HEK293 (cell line): ENCODE measurements at regions not wholly inside any gene's neighbourhood (a gene's known extent, or its start where the extent isn't known, plus 50 kb on each side); places are given as distances from the start of the nearest gene placed in this dataset.

Source experiments
- CTCF ChIP-seq: fragments of 450-650 bp; formaldehyde crosslinking; IDR thresholded peaks from 2 replicates; pipeline ENCODE4 v1.5.1; 2016; ENCODE audit warnings: missing biosample characterization, missing genetic modification characterization
- GLI2 ChIP-seq: fragments of 450-650 bp; formaldehyde crosslinking; IDR thresholded peaks from 2 replicates; pipeline ENCODE4; 2017; ENCODE audit warnings: missing biosample characterization, missing genetic modification characterization, low read depth, borderline replicate concordance
- REPIN1 ChIP-seq: fragments of 450-650 bp; formaldehyde crosslinking; IDR thresholded peaks from 2 replicates; pipeline ENCODE4 v1.5.1; 2017; ENCODE audit warnings: missing biosample characterization, missing genetic modification characterization, low read depth
- TRIM28 ChIP-seq: IDR thresholded peaks from 2 replicates; pipeline ENCODE4 v1.6.1; 2011; ENCODE audit warnings: low read length, control low read depth, borderline replicate concordance
- WT1 ChIP-seq: fragments of 450-650 bp; formaldehyde crosslinking; IDR thresholded peaks from 2 replicates; pipeline ENCODE4 v1.5.1; 2016; ENCODE audit warnings: missing biosample characterization, missing genetic modification characterization
- YY1 ChIP-seq: fragments of 450-650 bp; formaldehyde crosslinking; IDR thresholded peaks from 2 replicates; pipeline ENCODE4 v1.5.1; 2018; ENCODE audit warnings: missing biosample characterization, missing genetic modification characterization
- YY2 ChIP-seq: fragments of 450-650 bp; formaldehyde crosslinking; IDR thresholded peaks from 2 replicates; pipeline ENCODE4 v1.5.1; 2016; ENCODE audit warnings: missing biosample characterization, missing genetic modification characterization
- ZFP41 ChIP-seq: fragments of 450-650 bp; formaldehyde crosslinking; IDR thresholded peaks from 2 replicates; pipeline ENCODE4 v1.5.1; 2016; ENCODE audit warnings: missing biosample characterization, missing genetic modification characterization, borderline replicate concordance
- ZNF24 ChIP-seq: fragments of 450-650 bp; formaldehyde crosslinking; IDR thresholded peaks from 2 replicates; pipeline ENCODE4 v1.5.1; 2016; ENCODE audit warnings: missing biosample characterization, missing genetic modification characterization
- ZNF324 ChIP-seq: fragments of 450-650 bp; formaldehyde crosslinking; IDR thresholded peaks from 2 replicates; pipeline ENCODE4 v1.5.1; 2016; ENCODE audit warnings: missing biosample characterization, missing genetic modification characterization
- ZNF501 ChIP-seq: fragments of 450-650 bp; formaldehyde crosslinking; IDR thresholded peaks from 2 replicates; pipeline ENCODE4 v1.5.1; 2016; ENCODE audit warnings: missing biosample characterization, missing genetic modification characterization
- ZNF560 ChIP-seq: fragments of 450-650 bp; formaldehyde crosslinking; IDR thresholded peaks from 2 replicates; pipeline ENCODE4 v1.5.1; 2017; ENCODE audit warnings: missing biosample characterization, missing genetic modification characterization, borderline replicate concordance
- TF ChIP-seq, protein P1 (sequence below): fragments of 450-650 bp; formaldehyde crosslinking; IDR thresholded peaks from 2 replicates; pipeline ENCODE4 v1.5.1; 2016; ENCODE audit warnings: missing biosample characterization, missing genetic modification characterization

- no peak for TF ChIP-seq ZNF324 (tag by site-specific recombination)
- TF ChIP-seq ZNF501 (tag by site-specific recombination) = no peak
- TF ChIP-seq YY2 (tag by site-specific recombination) = no peak
- TF ChIP-seq ZNF560 = no peak
- TF ChIP-seq ZNF24 = no peak
- no peak for TF ChIP-seq GLI2 (tag by site-specific recombination)
- TF ChIP-seq, protein P1, sequence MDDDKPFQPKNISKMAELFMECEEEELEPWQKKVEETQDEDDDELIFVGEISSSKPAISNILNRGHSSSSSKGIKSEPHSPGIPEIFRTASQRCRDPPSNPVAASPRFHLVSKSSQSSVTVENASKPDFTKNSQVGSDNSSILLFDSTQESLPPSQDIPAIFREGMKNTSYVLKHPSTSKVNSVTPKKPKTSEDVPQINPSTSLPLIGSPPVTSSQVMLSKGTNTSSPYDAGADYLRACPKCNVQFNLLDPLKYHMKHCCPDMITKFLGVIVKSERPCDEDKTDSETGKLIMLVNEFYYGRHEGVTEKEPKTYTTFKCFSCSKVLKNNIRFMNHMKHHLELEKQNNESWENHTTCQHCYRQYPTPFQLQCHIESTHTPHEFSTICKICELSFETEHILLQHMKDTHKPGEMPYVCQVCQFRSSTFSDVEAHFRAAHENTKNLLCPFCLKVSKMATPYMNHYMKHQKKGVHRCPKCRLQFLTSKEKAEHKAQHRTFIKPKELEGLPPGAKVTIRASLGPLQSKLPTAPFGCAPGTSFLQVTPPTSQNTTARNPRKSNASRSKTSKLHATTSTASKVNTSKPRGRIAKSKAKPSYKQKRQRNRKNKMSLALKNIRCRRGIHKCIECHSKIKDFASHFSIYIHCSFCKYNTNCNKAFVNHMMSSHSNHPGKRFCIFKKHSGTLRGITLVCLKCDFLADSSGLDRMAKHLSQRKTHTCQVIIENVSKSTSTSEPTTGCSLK (tag by site-specific recombination) = no peak
- TF ChIP-seq ZFP41 (tag by site-specific recombination) = no peak
- TF ChIP-seq CTCF (tag by site-specific recombination) = no peak
- no peak for TF ChIP-seq TRIM28
- TF ChIP-seq REPIN1 (tag by site-specific recombination) = no peak
- TF ChIP-seq WT1 (tag by site-specific recombination) = no peak
- no peak for TF ChIP-seq YY1 (tag by site-specific recombination)
Observed at GRCh38 chr5:2289380-2289779, 406.7 kb upstream of the IRX4 start.
